AG04449 (cell line): ENCODE measurements at regions not wholly inside any gene's neighbourhood (a gene's known extent, or its start where the extent isn't known, plus 50 kb on each side); places are given as distances from the start of the nearest gene placed in this dataset.

ENCODE experiments used
- CTCF ChIA-PET: fragments of 350-600 bp; formaldehyde crosslinking; extraction: SDS; loops from one replicate; lab custom pipeline; 2021; ENCODE audit warnings: antibody characterized with exemption; lab: Yijun Ruan, JAX
- POLR2A ChIA-PET: fragments of 400-600, 350-600 bp; formaldehyde crosslinking; extraction: SDS; loops from one replicate; lab custom pipeline; 2020; ENCODE audit warnings: antibody characterized with exemption, inconsistent platforms; lab: Yijun Ruan, JAX
- DNase-seq: peaks from one replicate; pipeline ENCODE4 v3.0.0-alpha.2; 2010; ENCODE audit warnings: low read depth, low spot score
- H3K4me3 ChIP-seq: 2 replicates; pipeline ENCODE4 v1.5.1; 2011; ENCODE audit warnings: low read depth, mild to moderate bottlenecking, control low read depth, low read length
- CTCF ChIP-seq: IDR thresholded peaks from one replicate; pipeline ENCODE4 v1.5.1; 2011; ENCODE audit warnings: mild to moderate bottlenecking, moderate library complexity, low read length, control low read depth, inconsistent platforms; ENCODE audit not compliant: insufficient read depth; ENCODE audit errors: missing control alignments

DNA sequence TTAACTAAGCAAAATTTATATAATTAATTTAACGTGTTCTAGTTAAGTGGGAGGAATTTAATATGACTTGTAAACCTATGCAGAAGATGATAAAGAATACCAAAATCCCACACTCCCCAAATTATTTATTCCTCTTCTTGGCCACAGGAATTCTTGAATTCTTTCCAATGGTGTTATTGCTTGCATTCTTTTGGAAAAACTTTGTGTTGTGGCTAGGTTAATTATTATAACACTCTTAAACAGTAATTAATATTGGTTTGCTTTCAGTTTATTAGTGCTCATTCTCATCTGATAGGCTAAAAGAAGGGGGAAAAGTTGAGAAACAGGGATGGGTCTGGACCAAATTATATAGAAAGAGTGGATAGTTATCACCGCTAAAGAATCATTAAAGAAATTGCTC lies 141.5 kb upstream of the PABPC4L start:
- H3K4me3 ChIP-seq, result no peak overlapping the region
- no peak for TF ChIP-seq CTCF
- CTCF ChIA-PET, result no interaction called here
- DNase-seq, result no peak
- POLR2A ChIA-PET, result no interaction called here

DNA sequence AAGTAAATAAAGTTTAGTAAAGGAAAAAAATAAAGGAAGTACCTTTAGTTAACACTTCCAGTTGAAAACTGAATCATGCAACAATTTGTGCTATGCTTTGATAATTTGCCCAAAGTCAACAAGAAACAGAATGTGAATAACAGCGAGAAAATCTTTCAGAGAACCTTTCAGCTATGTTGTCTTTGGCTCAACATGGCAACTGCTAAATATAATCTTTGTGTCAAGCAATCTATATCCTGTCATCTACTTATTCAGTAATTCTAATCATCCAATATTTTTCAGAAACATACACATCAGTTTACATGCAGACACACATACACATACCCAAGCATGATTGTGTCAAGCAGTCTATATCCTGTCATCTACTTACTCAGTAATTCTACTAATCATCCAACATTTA lies 136.0 kb upstream of the PABPC4L start:
- TF ChIP-seq CTCF, result no peak
- DNase-seq, result no peak
- no peak overlapping the region for H3K4me3 ChIP-seq
- CTCF ChIA-PET, result no interaction called here
- POLR2A ChIA-PET, result no interaction called here

- H3K4me3 ChIP-seq, result no peak overlapping the region
- ChIA-PET CTCF (no interaction called here), POLR2A (no interaction called here)
- no peak for TF ChIP-seq CTCF
- DNase-seq, result no peak
Observed at GRCh38 chr4:134328741-134329140, 127.2 kb upstream of the PABPC4L start.

DNA sequence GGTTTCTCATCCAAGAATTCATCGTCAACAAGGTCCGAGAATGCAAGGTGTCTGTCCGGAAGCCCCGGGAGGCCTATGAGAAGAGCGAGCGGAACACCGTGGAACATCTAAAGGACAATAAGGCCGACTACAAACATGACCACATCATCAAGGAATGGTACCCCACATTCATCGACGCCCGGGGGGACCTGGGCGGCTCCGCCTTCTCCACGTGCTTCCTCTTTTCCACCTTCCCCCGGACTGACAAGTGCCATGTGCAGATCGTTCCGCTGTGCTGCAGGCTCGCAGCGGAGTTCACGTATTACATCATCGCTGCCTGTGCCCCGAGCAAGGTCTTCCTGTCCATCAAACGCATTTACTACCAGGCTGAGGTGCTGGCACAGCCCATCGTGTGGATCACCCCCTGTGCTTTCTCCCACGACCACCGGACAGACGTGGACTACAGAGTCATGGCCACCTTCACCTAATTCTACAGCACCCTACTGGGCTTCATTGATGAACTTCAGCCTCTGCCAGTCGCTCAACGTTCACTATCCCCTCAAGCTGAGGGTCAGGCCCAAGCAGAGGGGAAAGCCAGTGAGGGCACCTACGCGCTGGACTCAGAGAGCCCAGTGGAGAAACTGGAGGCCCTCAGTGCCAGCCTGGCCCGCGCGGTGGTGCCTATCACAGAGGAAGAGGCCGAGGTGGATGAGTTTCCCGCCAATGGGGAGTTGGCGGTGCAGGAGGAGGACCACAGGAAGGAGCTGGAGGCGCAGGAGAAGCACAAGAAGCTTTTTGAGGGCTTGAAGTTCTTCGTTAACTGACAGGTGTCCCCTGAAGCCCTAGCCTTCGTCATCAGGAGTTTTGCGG lies 125.9 kb upstream of the PABPC4L start:
- no peak overlapping the region for H3K4me3 ChIP-seq
- CTCF ChIA-PET, result no interaction called here
- no peak for TF ChIP-seq CTCF
- POLR2A ChIA-PET, result no interaction called here
- no peak for DNase-seq

DNA sequence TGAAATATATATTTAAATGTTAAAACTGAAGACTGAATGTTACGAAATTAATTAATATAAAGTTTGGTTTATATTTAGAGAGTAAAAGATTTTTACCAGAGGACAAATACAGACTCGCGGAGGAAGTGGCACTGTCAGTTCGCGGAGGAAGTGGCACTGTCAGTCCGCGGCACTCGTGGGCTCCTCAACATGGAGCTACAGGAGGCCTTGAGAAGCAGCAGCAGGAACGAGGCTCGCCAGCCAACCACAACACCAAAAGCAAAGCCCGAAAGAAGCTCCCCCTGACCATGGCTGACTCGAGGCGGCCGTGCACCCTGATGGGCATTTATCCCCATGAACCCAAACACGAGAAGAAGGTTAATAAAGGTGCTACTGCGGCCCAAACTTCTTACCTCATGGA lies 125.3 kb upstream of the PABPC4L start:
- ChIA-PET POLR2A (no interaction called here), CTCF (no interaction called here)
- no peak for DNase-seq
- no peak for TF ChIP-seq CTCF
- no peak overlapping the region for H3K4me3 ChIP-seq

GRCh38 chr4:134324179-134324578 lies 122.6 kb upstream of the PABPC4L start:
- TF ChIP-seq CTCF, result no peak
- ChIA-PET CTCF (no interaction called here), POLR2A (no interaction called here)
- DNase-seq, result no peak
- no peak overlapping the region for H3K4me3 ChIP-seq
